Hematopoietic multipotent progenitor cell treated with erythropoietin and hydrocortisone succinate and interleukin-3 and kit ligand, for 8 days (in vitro differentiated cells): ENCODE measurements at regions not wholly inside any gene's neighbourhood (a gene's known extent, or its start where the extent isn't known, plus 50 kb on each side); places are given as distances from the start of the nearest gene placed in this dataset.
"Not testable (repeated sequence)": the region's sequence is repeated elsewhere in the genome, so short reads cannot be mapped to it uniquely, and the experiment has no call there.

ENCODE experiments used
- DNase-seq: peaks from one replicate; pipeline ENCODE4 v3.0.0-alpha.2; 2015

DNA sequence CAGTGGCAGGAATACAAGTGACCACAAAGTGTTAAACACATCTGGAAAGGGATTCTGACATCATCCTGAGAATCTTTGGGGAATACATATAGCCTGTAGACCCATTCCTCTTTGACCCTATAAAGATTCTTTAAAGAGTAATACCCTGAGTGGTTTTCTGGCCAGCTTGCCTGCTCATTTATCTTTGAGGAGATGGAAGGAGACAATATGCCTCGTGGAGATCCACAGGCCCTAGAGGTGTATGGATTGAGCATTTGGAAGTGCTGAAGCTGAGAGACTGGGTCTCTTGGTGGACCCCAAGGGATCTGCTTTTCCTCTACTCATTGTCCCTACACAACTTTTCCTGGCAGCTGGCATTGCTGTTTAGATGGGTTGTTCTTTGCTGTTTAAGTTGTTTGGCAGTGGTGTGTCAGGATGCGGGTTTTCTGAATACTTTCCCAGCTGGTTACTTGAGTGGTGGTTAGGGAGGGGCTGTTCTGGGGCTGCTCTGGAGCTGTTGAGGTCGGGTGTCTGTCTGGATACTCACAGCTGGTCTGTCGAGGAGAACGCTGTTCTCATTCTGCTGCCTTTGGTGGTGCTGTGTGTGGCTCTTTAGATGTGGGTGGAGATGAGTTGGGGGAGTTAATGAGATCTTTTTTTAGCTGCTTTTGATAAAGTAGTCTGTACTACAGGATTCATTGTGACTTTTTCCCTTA lies 50.1 kb upstream of the FAM72C start:
- DNase-seq = not testable (repeated sequence)
